ENCODE measurements at regions not wholly inside any gene's neighbourhood (a gene's known extent, or its start where the extent isn't known, plus 50 kb on each side); places are given as distances from the start of the nearest gene placed in this dataset.

- TF ChIP-seq, protein P1, sequence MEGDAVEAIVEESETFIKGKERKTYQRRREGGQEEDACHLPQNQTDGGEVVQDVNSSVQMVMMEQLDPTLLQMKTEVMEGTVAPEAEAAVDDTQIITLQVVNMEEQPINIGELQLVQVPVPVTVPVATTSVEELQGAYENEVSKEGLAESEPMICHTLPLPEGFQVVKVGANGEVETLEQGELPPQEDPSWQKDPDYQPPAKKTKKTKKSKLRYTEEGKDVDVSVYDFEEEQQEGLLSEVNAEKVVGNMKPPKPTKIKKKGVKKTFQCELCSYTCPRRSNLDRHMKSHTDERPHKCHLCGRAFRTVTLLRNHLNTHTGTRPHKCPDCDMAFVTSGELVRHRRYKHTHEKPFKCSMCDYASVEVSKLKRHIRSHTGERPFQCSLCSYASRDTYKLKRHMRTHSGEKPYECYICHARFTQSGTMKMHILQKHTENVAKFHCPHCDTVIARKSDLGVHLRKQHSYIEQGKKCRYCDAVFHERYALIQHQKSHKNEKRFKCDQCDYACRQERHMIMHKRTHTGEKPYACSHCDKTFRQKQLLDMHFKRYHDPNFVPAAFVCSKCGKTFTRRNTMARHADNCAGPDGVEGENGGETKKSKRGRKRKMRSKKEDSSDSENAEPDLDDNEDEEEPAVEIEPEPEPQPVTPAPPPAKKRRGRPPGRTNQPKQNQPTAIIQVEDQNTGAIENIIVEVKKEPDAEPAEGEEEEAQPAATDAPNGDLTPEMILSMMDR (conservative IDR thresholded peaks at IDR 0.05; ENCODE audit: low read length): no peak
- no peak for TF ChIP-seq EZH2phosphoT487 (IDR thresholded peaks at IDR 0.05; ENCODE audit: borderline replicate concordance)
Measured at GRCh38 chr4:15139599-15139998, 137.3 kb downstream of the CPEB2 start.
